ENCODE measurements at regions not wholly inside any gene's neighbourhood (a gene's known extent, or its start where the extent isn't known, plus 50 kb on each side); places are given as distances from the start of the nearest gene placed in this dataset.
"Not testable (repeated sequence)": the region's sequence is repeated elsewhere in the genome, so short reads cannot be mapped to it uniquely, and the experiment has no call there.

DNA sequence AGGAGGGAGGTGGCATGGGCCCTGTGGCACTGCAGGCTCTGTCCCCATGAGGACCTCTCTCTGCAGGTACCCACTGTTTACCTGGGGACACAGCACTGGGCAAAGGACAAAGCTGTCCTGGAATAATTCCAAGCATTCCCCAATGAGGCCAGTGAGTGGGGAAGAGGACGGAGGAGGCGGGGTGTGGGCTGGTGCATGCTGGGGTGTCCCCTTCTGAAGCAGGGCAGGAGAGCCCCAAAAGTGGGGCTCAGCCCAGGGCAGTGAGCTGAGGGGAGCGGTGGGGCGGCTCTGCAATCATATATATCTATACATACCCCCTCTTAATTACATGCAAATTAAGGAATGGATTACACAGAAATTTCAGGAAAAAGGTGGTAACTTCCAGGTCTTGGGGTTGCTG lies 315.8 kb downstream of the ADGRD1 start:
- Histone ChIP-seq H3K56ac (ENCODE audit: low read length) (no peak overlapping the region), H2BK15ac (replicated peaks; ENCODE audit: low read depth) (no peak overlapping the region), H3K4me3 (ENCODE audit: low read length) (no peak overlapping the region), H3K27ac (ENCODE audit: low read depth, low read length) (no peak overlapping the region), H3K36me3 (ENCODE audit: control insufficient read depth, insufficient read depth, low read length) (no peaks in the 10 kb centered on the region), H3K9ac (ENCODE audit: low read length) (no peak overlapping the region), H3K4me1 (ENCODE audit: control insufficient read depth, low read depth, low read length) (no peaks in the 10 kb centered on the region), H3K4ac (ENCODE audit: low read depth, low read length) (no peak overlapping the region), H3K18ac (ENCODE audit: low read length) (no peak overlapping the region), H3K79me2 (ENCODE audit: control insufficient read depth, insufficient read depth, low read length) (no peaks in the 10 kb centered on the region), H3K23ac (ENCODE audit: low read length) (no peak overlapping the region), H2BK120ac (ENCODE audit: low read depth, low read length) (no peak overlapping the region), H4K8ac (ENCODE audit: low read depth, low read length) (no peak overlapping the region), H2BK5ac (ENCODE audit: low read length) (no peak overlapping the region), H4K5ac (ENCODE audit: low read length) (no peak overlapping the region), H3K4me2 (ENCODE audit: low read length) (no peak overlapping the region), H3K27me3 (ENCODE audit: insufficient read depth, low read length, poor library complexity) (no peaks in the 10 kb centered on the region), H3K79me1 (ENCODE audit: low read length) (no peaks in the 10 kb centered on the region), H2AK5ac (ENCODE audit: low read length) (no peak overlapping the region)
- no CpG with 5 or more reads among the region's 4 CpGs for WGBS (ENCODE audit: extremely low coverage, insufficient coverage, low lambda C conversion rate)
- DNase-seq = no peak

DNA sequence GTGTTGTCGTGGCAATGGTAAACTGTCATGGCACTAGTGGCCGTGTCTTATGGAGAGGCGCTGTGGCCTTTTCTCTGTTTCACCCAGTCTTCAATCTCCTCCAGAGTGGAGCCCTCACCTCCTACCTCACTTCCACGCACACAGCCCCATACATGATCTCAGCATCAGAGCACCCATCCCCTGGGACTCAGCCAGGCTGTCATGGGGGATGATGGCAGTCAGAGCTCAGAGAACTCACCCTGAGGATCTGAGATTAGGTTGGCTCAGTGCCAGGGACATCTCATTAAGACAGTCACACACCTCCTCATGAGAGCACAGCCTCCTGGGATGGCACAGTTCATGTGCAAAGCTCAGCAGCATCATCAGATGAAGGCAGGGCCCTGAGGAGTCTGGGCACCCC lies 316.3 kb downstream of the ADGRD1 start:
- H2BK15ac ChIP-seq (replicated peaks; ENCODE audit: low read depth); H2AK5ac ChIP-seq (ENCODE audit: low read length); H3K79me1 ChIP-seq (ENCODE audit: low read length); H3K79me2 ChIP-seq (ENCODE audit: control insufficient read depth, insufficient read depth, low read length); H3K4me3 ChIP-seq (ENCODE audit: low read length); H3K4ac ChIP-seq (ENCODE audit: low read depth, low read length); H4K8ac ChIP-seq (ENCODE audit: low read depth, low read length); H3K4me1 ChIP-seq (ENCODE audit: control insufficient read depth, low read depth, low read length); H2BK120ac ChIP-seq (ENCODE audit: low read depth, low read length); H3K56ac ChIP-seq (ENCODE audit: low read length); H3K23ac ChIP-seq (ENCODE audit: low read length); H3K18ac ChIP-seq (ENCODE audit: low read length); H2BK5ac ChIP-seq (ENCODE audit: low read length); H3K4me2 ChIP-seq (ENCODE audit: low read length); H3K27me3 ChIP-seq (ENCODE audit: insufficient read depth, low read length, poor library complexity); H3K9ac ChIP-seq (ENCODE audit: low read length); H3K36me3 ChIP-seq (ENCODE audit: control insufficient read depth, insufficient read depth, low read length); H4K5ac ChIP-seq (ENCODE audit: low read length); DNase-seq; H3K27ac ChIP-seq (ENCODE audit: low read depth, low read length): not testable (repeated sequence)
- WGBS (ENCODE audit: extremely low coverage, insufficient coverage, low lambda C conversion rate) = no CpG with 5 or more reads among the region's 4 CpGs

DNA sequence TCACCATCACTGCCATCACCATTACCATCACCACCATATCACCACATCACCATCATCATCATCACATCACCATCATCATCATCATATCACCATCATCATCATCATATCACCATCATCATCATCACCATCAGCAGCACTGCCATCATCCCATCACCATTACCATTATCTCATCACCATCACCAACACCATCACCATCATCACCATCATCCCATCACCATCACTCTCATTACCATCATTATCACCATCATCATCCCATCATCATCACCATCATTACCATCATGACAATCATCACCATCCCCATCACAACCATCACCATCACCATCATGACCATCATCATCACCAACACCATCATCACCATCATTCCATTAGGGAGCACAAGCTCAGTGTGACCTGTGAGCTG lies 318.0 kb downstream of the ADGRD1 start:
- Histone ChIP-seq H4K8ac (ENCODE audit: low read depth, low read length) (no peak overlapping the region), H3K4ac (ENCODE audit: low read depth, low read length) (no peak overlapping the region), H3K27me3 (ENCODE audit: insufficient read depth, low read length, poor library complexity) (no peaks in the 10 kb centered on the region), H3K79me1 (ENCODE audit: low read length) (no peaks in the 10 kb centered on the region), H3K27ac (ENCODE audit: low read depth, low read length) (no peak overlapping the region), H2BK5ac (ENCODE audit: low read length) (no peak overlapping the region), H3K56ac (ENCODE audit: low read length) (no peak overlapping the region), H3K79me2 (ENCODE audit: control insufficient read depth, insufficient read depth, low read length) (no peaks in the 10 kb centered on the region), H2AK5ac (ENCODE audit: low read length) (no peak overlapping the region), H3K36me3 (ENCODE audit: control insufficient read depth, insufficient read depth, low read length) (no peaks in the 10 kb centered on the region), H3K4me3 (ENCODE audit: low read length) (no peak overlapping the region), H3K4me1 (ENCODE audit: control insufficient read depth, low read depth, low read length) (peaks cover 9% of the 10 kb centered on the region), H3K4me2 (ENCODE audit: low read length) (no peak overlapping the region), H3K18ac (ENCODE audit: low read length) (no peak overlapping the region), H3K9ac (ENCODE audit: low read length) (no peak overlapping the region), H2BK120ac (ENCODE audit: low read depth, low read length) (no peak overlapping the region), H2BK15ac (replicated peaks; ENCODE audit: low read depth) (no peak overlapping the region), H4K5ac (ENCODE audit: low read length) (no peak overlapping the region), H3K23ac (ENCODE audit: low read length) (no peak overlapping the region)
- DNase-seq = no peak

GRCh38 chr12:131272283-131272814 lies 318.6 kb downstream of the ADGRD1 start:
- not testable (repeated sequence) for DNase-seq; H3K4me2 ChIP-seq (ENCODE audit: low read length); H3K27ac ChIP-seq (ENCODE audit: low read depth, low read length); H2BK15ac ChIP-seq (replicated peaks; ENCODE audit: low read depth); H3K56ac ChIP-seq (ENCODE audit: low read length); H2BK120ac ChIP-seq (ENCODE audit: low read depth, low read length); H3K27me3 ChIP-seq (ENCODE audit: insufficient read depth, low read length, poor library complexity); H3K4me1 ChIP-seq (ENCODE audit: control insufficient read depth, low read depth, low read length); H3K4me3 ChIP-seq (ENCODE audit: low read length); H3K36me3 ChIP-seq (ENCODE audit: control insufficient read depth, insufficient read depth, low read length); H3K79me1 ChIP-seq (ENCODE audit: low read length); H3K18ac ChIP-seq (ENCODE audit: low read length); H3K4ac ChIP-seq (ENCODE audit: low read depth, low read length); H3K23ac ChIP-seq (ENCODE audit: low read length); H4K8ac ChIP-seq (ENCODE audit: low read depth, low read length); H2AK5ac ChIP-seq (ENCODE audit: low read length); H4K5ac ChIP-seq (ENCODE audit: low read length); H2BK5ac ChIP-seq (ENCODE audit: low read length); H3K9ac ChIP-seq (ENCODE audit: low read length); H3K79me2 ChIP-seq (ENCODE audit: control insufficient read depth, insufficient read depth, low read length)
- WGBS (ENCODE audit: extremely low coverage, insufficient coverage, low lambda C conversion rate) = no CpG with 5 or more reads among the region's 8 CpGs

DNA sequence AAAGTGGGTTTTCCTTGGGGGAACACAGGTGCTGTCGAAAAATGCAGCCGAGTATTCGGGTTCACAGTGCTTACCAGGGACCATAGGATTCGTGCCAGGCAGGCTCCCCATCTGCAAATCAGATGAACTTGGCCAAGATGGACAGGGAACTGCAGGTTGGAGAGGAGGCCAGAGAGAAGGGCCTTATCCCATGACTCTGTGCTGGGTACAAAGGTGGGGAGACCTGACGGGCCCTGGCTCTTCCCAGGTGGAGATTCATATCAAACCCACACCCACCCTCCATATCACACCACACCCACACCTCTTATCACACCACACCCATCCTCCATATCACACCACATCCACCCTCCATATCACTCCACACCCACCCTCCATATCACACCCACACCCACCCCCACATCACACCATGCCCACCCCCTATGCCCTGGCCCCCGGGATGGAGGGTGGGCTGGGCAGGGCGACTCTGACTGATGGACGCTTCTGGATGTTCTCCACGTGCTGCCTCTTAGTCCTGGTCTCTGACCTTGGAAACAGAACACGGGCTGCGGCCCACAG lies 319.7 kb downstream of the ADGRD1 start:
- no peaks in the 10 kb centered on the region for H3K79me2 ChIP-seq (ENCODE audit: control insufficient read depth, insufficient read depth, low read length)
- no peaks in the 10 kb centered on the region for H3K27me3 ChIP-seq (ENCODE audit: insufficient read depth, low read length, poor library complexity)
- no peak for DNase-seq
- H3K23ac ChIP-seq (ENCODE audit: low read length) = no peak overlapping the region
- no peak overlapping the region for H2BK15ac ChIP-seq (replicated peaks; ENCODE audit: low read depth)
- no CpG with 5 or more reads among the region's 11 CpGs for WGBS (ENCODE audit: extremely low coverage, insufficient coverage, low lambda C conversion rate)
- H2BK120ac ChIP-seq (ENCODE audit: low read depth, low read length) = no peak overlapping the region
- no peak overlapping the region for H3K4me3 ChIP-seq (ENCODE audit: low read length)
- no peak overlapping the region for H3K56ac ChIP-seq (ENCODE audit: low read length)
- no peaks in the 10 kb centered on the region for H3K36me3 ChIP-seq (ENCODE audit: control insufficient read depth, insufficient read depth, low read length)
- no peak overlapping the region for H3K27ac ChIP-seq (ENCODE audit: low read depth, low read length)
- no peak overlapping the region for H4K8ac ChIP-seq (ENCODE audit: low read depth, low read length)
- no peak overlapping the region for H2AK5ac ChIP-seq (ENCODE audit: low read length)
- no peak overlapping the region for H4K5ac ChIP-seq (ENCODE audit: low read length)
- H3K9ac ChIP-seq (ENCODE audit: low read length) = no peak overlapping the region
- H3K4ac ChIP-seq (ENCODE audit: low read depth, low read length) = no peak overlapping the region
- no peak overlapping the region for H2BK5ac ChIP-seq (ENCODE audit: low read length)
- no peak overlapping the region for H3K18ac ChIP-seq (ENCODE audit: low read length)
- no peak overlapping the region for H3K4me2 ChIP-seq (ENCODE audit: low read length)
- H3K4me1 ChIP-seq (ENCODE audit: control insufficient read depth, low read depth, low read length) = peaks cover 9% of the 10 kb centered on the region
- H3K79me1 ChIP-seq (ENCODE audit: low read length) = no peaks in the 10 kb centered on the region

GRCh38 chr12:131274061-131274460 lies 320.4 kb downstream of the ADGRD1 start:
- no CpG with 5 or more reads among the region's 12 CpGs for WGBS (ENCODE audit: extremely low coverage, insufficient coverage, low lambda C conversion rate)
- Histone ChIP-seq H3K9ac (ENCODE audit: low read length) (no peak overlapping the region), H3K4me2 (ENCODE audit: low read length) (no peak overlapping the region), H3K79me1 (ENCODE audit: low read length) (no peaks in the 10 kb centered on the region), H2BK5ac (ENCODE audit: low read length) (no peak overlapping the region), H2AK5ac (ENCODE audit: low read length) (no peak overlapping the region), H3K27me3 (ENCODE audit: insufficient read depth, low read length, poor library complexity) (no peaks in the 10 kb centered on the region), H3K4me1 (ENCODE audit: control insufficient read depth, low read depth, low read length) (peaks cover 9% of the 10 kb centered on the region), H4K5ac (ENCODE audit: low read length) (no peak overlapping the region), H2BK120ac (ENCODE audit: low read depth, low read length) (no peak overlapping the region), H3K56ac (ENCODE audit: low read length) (no peak overlapping the region), H3K18ac (ENCODE audit: low read length) (no peak overlapping the region), H3K36me3 (ENCODE audit: control insufficient read depth, insufficient read depth, low read length) (no peaks in the 10 kb centered on the region), H3K23ac (ENCODE audit: low read length) (no peak overlapping the region), H4K8ac (ENCODE audit: low read depth, low read length) (no peak overlapping the region), H3K27ac (ENCODE audit: low read depth, low read length) (no peak overlapping the region), H3K4ac (ENCODE audit: low read depth, low read length) (no peak overlapping the region), H2BK15ac (replicated peaks; ENCODE audit: low read depth) (no peak overlapping the region), H3K79me2 (ENCODE audit: control insufficient read depth, insufficient read depth, low read length) (no peaks in the 10 kb centered on the region), H3K4me3 (ENCODE audit: low read length) (no peak overlapping the region)
- no peak for DNase-seq

All from mesendoderm (in vitro differentiated cells).